ENCODE measurements at regions not wholly inside any gene's neighbourhood (a gene's known extent, or its start where the extent isn't known, plus 50 kb on each side); places are given as distances from the start of the nearest gene placed in this dataset.

DNA sequence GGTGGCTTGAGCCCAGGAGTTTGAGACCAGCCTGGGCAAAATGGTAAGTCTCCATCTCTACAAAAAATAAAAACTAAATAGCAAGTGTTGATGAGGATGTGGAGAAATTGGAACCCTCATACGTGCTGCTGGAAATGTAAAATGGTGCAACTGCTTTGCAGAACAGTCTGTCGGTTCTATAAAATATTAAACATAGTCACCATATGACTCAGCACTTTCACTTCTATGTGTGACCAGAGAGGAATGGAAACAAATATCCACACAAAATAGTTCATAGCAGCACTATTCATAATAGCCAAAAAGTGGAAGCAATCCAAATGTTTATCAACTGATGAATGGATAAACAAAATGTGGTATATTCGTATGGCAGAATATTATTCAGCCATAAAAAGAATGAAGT is 60.8 kb upstream of the FMR1 start:
- Histone ChIP-seq H4K20me1 (ENCODE audit: insufficient read depth, low read length) (no peaks in the 10 kb centered on the region), H3K4me1 (ENCODE audit: control insufficient read depth in 1 of 2, insufficient read depth in 2 of 2, low read length in 2 of 2) (peaks cover 0 to 3% of the 10 kb centered on the region in 2 donors), H3K9me3 (replicated peaks in 1 of 2; ENCODE audit: control insufficient read depth in 1 of 2, insufficient read depth in 1 of 2, low read length in 2 of 2) (no peaks in the 10 kb centered on the region), H3K9ac (ENCODE audit: insufficient read depth, low read length, poor library complexity, severe bottlenecking) (no peak overlapping the region), H2AFZ (ENCODE audit: insufficient read depth, low read depth, low read length, poor library complexity, severe bottlenecking) (no peak overlapping the region), H3K4me3 (replicated peaks in 1 of 3; ENCODE audit: low read depth in 2 of 3, low read length in 3 of 3) (no peak overlapping the region), H3K27me3 (ENCODE audit: control insufficient read depth in 2 of 2, insufficient read depth in 2 of 2, low read length in 2 of 2) (no peaks in the 10 kb centered on the region), H3K4me2 (replicated peaks; ENCODE audit: extremely low read depth, low read length, poor library complexity, severe bottlenecking) (no peak overlapping the region), H3K79me2 (ENCODE audit: insufficient read depth, low read length) (no peaks in the 10 kb centered on the region), H3K27ac (ENCODE audit: low read depth in 1 of 2, low read length in 2 of 2) (no peak overlapping the region), H3K36me3 (replicated peaks in 1 of 2; ENCODE audit: control insufficient read depth in 1 of 2, insufficient read depth in 2 of 2, low read length in 2 of 2) (no peaks in the 10 kb centered on the region)
- Mint-ChIP-seq H3K9me3 (peaks cover 0 to 5% (median 0%) of the 10 kb centered on the region in 7 donors), H3K36me3 (no peaks in the 10 kb centered on the region), H3K4me3 (peak overlapping the region in 1 of 2 donors; percentile 35), H3K4me1 (no peaks in the 10 kb centered on the region), H3K27me3 (ENCODE audit: low read depth in 3 of 3) (peaks cover 0 to 2% (median 0%) of the 10 kb centered on the region in 3 donors), H3K27ac (no peak overlapping the region)
- WGBS (ENCODE audit: insufficient coverage) = no CpG with 5 or more reads among the region's 3 CpGs
- intact Hi-C loops (cut with micrococcal nuclease) = no loop called here
- no peak for DNase-seq
- TF ChIP-seq, protein P1, sequence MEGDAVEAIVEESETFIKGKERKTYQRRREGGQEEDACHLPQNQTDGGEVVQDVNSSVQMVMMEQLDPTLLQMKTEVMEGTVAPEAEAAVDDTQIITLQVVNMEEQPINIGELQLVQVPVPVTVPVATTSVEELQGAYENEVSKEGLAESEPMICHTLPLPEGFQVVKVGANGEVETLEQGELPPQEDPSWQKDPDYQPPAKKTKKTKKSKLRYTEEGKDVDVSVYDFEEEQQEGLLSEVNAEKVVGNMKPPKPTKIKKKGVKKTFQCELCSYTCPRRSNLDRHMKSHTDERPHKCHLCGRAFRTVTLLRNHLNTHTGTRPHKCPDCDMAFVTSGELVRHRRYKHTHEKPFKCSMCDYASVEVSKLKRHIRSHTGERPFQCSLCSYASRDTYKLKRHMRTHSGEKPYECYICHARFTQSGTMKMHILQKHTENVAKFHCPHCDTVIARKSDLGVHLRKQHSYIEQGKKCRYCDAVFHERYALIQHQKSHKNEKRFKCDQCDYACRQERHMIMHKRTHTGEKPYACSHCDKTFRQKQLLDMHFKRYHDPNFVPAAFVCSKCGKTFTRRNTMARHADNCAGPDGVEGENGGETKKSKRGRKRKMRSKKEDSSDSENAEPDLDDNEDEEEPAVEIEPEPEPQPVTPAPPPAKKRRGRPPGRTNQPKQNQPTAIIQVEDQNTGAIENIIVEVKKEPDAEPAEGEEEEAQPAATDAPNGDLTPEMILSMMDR (IDR thresholded peaks at IDR 0.05) = no peak

DNA sequence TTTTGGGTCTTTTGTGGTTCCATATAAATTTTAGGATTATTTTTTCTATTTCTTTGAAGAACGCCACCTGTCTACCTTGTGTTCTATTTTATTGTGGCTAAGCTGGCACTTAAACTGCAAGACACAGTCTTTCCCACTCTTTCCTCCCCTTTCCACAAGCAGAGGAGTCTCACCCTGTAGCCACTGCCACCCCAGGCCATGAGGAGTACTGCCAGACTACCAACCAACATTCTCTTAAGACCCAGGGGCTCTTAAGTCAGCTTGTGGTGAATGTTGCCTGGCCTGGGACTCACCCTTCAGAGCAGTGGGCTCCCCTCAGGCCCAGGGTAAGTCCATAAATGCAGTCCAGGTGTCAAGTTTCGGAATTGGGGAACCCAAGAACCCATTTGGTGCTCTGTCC is 58.0 kb upstream of the FMR1 start:
- Histone ChIP-seq H3K36me3 (replicated peaks in 1 of 2; ENCODE audit: control insufficient read depth in 1 of 2, insufficient read depth in 2 of 2, low read length in 2 of 2) (no peaks in the 10 kb centered on the region), H3K27me3 (ENCODE audit: control insufficient read depth in 2 of 2, insufficient read depth in 2 of 2, low read length in 2 of 2) (no peaks in the 10 kb centered on the region), H2AFZ (ENCODE audit: insufficient read depth, low read depth, low read length, poor library complexity, severe bottlenecking) (no peak overlapping the region), H4K20me1 (ENCODE audit: insufficient read depth, low read length) (no peaks in the 10 kb centered on the region), H3K4me2 (replicated peaks; ENCODE audit: extremely low read depth, low read length, poor library complexity, severe bottlenecking) (no peak overlapping the region), H3K9me3 (replicated peaks in 1 of 2; ENCODE audit: control insufficient read depth in 1 of 2, insufficient read depth in 1 of 2, low read length in 2 of 2) (no peaks in the 10 kb centered on the region), H3K4me3 (replicated peaks in 1 of 3; ENCODE audit: low read depth in 2 of 3, low read length in 3 of 3) (no peak overlapping the region), H3K79me2 (ENCODE audit: insufficient read depth, low read length) (no peaks in the 10 kb centered on the region), H3K9ac (ENCODE audit: insufficient read depth, low read length, poor library complexity, severe bottlenecking) (no peak overlapping the region), H3K4me1 (ENCODE audit: control insufficient read depth in 1 of 2, insufficient read depth in 2 of 2, low read length in 2 of 2) (peaks cover 0 to 3% of the 10 kb centered on the region in 2 donors), H3K27ac (ENCODE audit: low read depth in 1 of 2, low read length in 2 of 2) (no peak overlapping the region)
- DNase-seq = no peak
- Mint-ChIP-seq H3K36me3 (no peaks in the 10 kb centered on the region), H3K27ac (no peak overlapping the region), H3K27me3 (ENCODE audit: low read depth in 3 of 3) (peaks cover 0 to 2% (median 1%) of the 10 kb centered on the region in 3 donors), H3K4me3 (no peak overlapping the region), H3K9me3 (peaks cover 0 to 14% (median 0%) of the 10 kb centered on the region in 7 donors), H3K4me1 (no peaks in the 10 kb centered on the region)
- WGBS (ENCODE audit: insufficient coverage) = no CpG with 5 or more reads among the region's 2 CpGs
- intact Hi-C loops (cut with micrococcal nuclease) = no loop called here
- TF ChIP-seq, protein P1 (IDR thresholded peaks at IDR 0.05) = no peak

Measured in CD14-positive monocyte (primary cell).